Fibroblast of skin of back (primary cell): ENCODE measurements at regions not wholly inside any gene's neighbourhood (a gene's known extent, or its start where the extent isn't known, plus 50 kb on each side); places are given as distances from the start of the nearest gene placed in this dataset.
"Not testable (repeated sequence)": the region's sequence is repeated elsewhere in the genome, so short reads cannot be mapped to it uniquely, and the experiment has no call there.

ENCODE experiments used
- DNase-seq: peaks from one replicate; pipeline ENCODE4 v3.0.0-alpha.2; 2013

- no peak for DNase-seq
These were observed 245.8 kb downstream of the KCNE4 start for GRCh38 chr2:223297788-223298187.

- not testable (repeated sequence) for DNase-seq
These were observed 246.3 kb downstream of the KCNE4 start for GRCh38 chr2:223298329-223298728.

- DNase-seq = peak; percentile 42
These were observed 248.3 kb downstream of the KCNE4 start for GRCh38 chr2:223300326-223300725.

- peak; percentile 33 for DNase-seq
These were observed 254.4 kb downstream of the KCNE4 start for GRCh38 chr2:223306371-223306770.

GRCh38 chr2:223311889-223312680 is 260.1 kb downstream of the KCNE4 start:
- no peak for DNase-seq

- no peak for DNase-seq
These were observed 261.1 kb downstream of the KCNE4 start for GRCh38 chr2:223313101-223313500.

GRCh38 chr2:223314811-223315210 is 262.8 kb downstream of the KCNE4 start:
- DNase-seq = peak; percentile 44

GRCh38 chr2:223315813-223316212 is 263.8 kb downstream of the KCNE4 start:
- no peak for DNase-seq

- DNase-seq = no peak
These were observed 264.4 kb downstream of the KCNE4 start for GRCh38 chr2:223316342-223316741.

GRCh38 chr2:223319601-223320000 is 267.6 kb downstream of the KCNE4 start:
- no peak for DNase-seq

GRCh38 chr2:223324402-223324801 is 272.4 kb downstream of the KCNE4 start:
- no peak for DNase-seq

GRCh38 chr2:223328578-223328977 is 273.6 kb downstream of the SCG2 start:
- DNase-seq = no peak

GRCh38 chr2:223330747-223331146 is 271.4 kb downstream of the SCG2 start:
- DNase-seq = not testable (repeated sequence)

GRCh38 chr2:223338016-223338415 is 264.1 kb downstream of the SCG2 start:
- DNase-seq = no peak

- DNase-seq = no peak
These were observed 245.1 kb downstream of the SCG2 start for GRCh38 chr2:223357076-223357475.

GRCh38 chr2:223363085-223363484 is 239.1 kb downstream of the SCG2 start:
- DNase-seq = no peak

GRCh38 chr2:223365158-223365679 is 236.9 kb downstream of the SCG2 start:
- DNase-seq = no peak

- DNase-seq = no peak
These were observed 235.6 kb downstream of the SCG2 start for GRCh38 chr2:223366566-223366965.

GRCh38 chr2:223368481-223368880 is 233.7 kb downstream of the SCG2 start:
- no peak for DNase-seq

GRCh38 chr2:223369889-223370288 is 232.3 kb downstream of the SCG2 start:
- no peak for DNase-seq

GRCh38 chr2:223383315-223383714 is 218.8 kb downstream of the SCG2 start:
- peak; percentile 26 for DNase-seq

- DNase-seq = no peak
These were observed 216.0 kb downstream of the SCG2 start for GRCh38 chr2:223386189-223386588.

- no peak for DNase-seq
These were observed 215.2 kb downstream of the SCG2 start for GRCh38 chr2:223386984-223387383.

GRCh38 chr2:223389624-223390023 is 212.5 kb downstream of the SCG2 start:
- no peak for DNase-seq

- DNase-seq = no peak
These were observed 205.2 kb downstream of the SCG2 start for GRCh38 chr2:223396993-223397392.
